IgD-negative memory B cell (primary cell): ENCODE measurements at regions not wholly inside any gene's neighbourhood (a gene's known extent, or its start where the extent isn't known, plus 50 kb on each side); places are given as distances from the start of the nearest gene placed in this dataset.
"Not testable (repeated sequence)": the region's sequence is repeated elsewhere in the genome, so short reads cannot be mapped to it uniquely, and the experiment has no call there.

Source experiments
- H3K27ac Mint-ChIP-seq, 3 donors: one replicate each; pipeline ENCODE4 v1.8.0; 2020 to 2022; ENCODE audit warnings: mild to moderate bottlenecking in 3 of 3, mixed read lengths in 3 of 3, moderate library complexity in 1 of 3
- H3K27me3 Mint-ChIP-seq: one replicate; pipeline ENCODE4 v1.8.0; 2021; ENCODE audit warnings: mixed read lengths
- H3K36me3 Mint-ChIP-seq: one replicate; pipeline ENCODE4 v1.8.0; 2020; ENCODE audit warnings: mild to moderate bottlenecking, mixed read lengths
- H3K4me1 Mint-ChIP-seq, 3 donors: one replicate each; pipeline ENCODE4 v1.8.0; 2020 to 2022; ENCODE audit warnings: mixed read lengths in 3 of 3, mild to moderate bottlenecking in 1 of 3
- H3K4me3 Mint-ChIP-seq, 4 donors: one replicate each; pipeline ENCODE4 v1.8.0; 2020 to 2022; ENCODE audit warnings: mild to moderate bottlenecking in 4 of 4, mixed read lengths in 4 of 4, moderate library complexity in 3 of 4
- H3K9me3 Mint-ChIP-seq, 3 donors: one replicate each; pipeline ENCODE4 v1.8.0; 2020 to 2021; ENCODE audit warnings: mixed read lengths in 3 of 3, mild to moderate bottlenecking in 1 of 3

DNA sequence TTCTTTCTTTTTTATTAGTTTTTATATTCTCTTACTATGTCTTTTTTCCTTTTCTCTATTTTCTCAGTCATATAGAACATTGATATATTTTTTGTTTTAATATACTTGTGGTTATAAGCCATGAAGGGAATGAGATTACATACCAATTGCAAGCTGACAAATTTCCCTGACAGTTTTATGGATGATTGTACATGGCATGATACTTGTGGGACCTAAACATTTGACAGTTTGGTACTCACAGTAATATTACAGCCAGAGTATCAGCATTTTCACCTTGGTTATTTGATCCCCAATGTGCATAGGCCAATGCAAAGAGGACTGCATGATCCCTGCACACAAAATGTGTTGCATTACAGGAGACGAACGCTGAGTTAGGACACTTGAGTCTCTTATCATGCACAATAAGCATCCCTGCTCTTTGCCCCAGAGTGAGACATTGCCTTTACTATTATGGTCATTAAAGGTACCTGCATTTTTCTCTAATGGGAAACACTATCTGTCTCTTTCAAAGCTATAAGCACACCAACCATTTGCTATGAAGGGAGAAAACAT, 713.4 kb upstream of the PCDH20 start:
- Mint-ChIP-seq H3K36me3 (no peaks in the 10 kb centered on the region), H3K9me3 (peaks cover 3 to 9% (median 4%) of the 10 kb centered on the region in 3 donors), H3K4me3 (no peak overlapping the region), H3K27me3 (no peaks in the 10 kb centered on the region), H3K4me1 (no peaks in the 10 kb centered on the region), H3K27ac (no peak overlapping the region)

DNA sequence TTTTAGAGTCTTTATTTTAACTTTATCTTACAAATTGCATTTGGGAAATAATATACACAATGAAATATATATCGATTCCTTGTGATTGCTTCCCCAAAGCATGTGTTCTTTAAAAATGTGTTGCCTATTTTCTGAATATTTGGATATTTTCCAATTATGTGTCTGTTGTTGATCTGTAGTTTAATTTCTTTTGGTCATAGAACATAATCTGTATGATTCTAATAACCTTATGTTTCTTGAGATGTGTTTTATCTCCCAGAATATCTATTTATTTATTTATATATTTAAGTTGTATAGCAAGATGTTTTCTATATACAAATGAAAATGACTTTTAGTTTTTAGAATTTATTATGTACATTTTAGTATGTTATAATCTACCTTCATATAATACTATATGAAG, 710.8 kb upstream of the PCDH20 start:
- H3K27me3 Mint-ChIP-seq = no peaks in the 10 kb centered on the region
- H3K9me3 Mint-ChIP-seq = peaks cover 0 to 4% (median 4%) of the 10 kb centered on the region in 3 donors
- no peaks in the 10 kb centered on the region for H3K4me1 Mint-ChIP-seq
- no peak overlapping the region for H3K27ac Mint-ChIP-seq
- no peaks in the 10 kb centered on the region for H3K36me3 Mint-ChIP-seq
- no peak overlapping the region for H3K4me3 Mint-ChIP-seq

DNA sequence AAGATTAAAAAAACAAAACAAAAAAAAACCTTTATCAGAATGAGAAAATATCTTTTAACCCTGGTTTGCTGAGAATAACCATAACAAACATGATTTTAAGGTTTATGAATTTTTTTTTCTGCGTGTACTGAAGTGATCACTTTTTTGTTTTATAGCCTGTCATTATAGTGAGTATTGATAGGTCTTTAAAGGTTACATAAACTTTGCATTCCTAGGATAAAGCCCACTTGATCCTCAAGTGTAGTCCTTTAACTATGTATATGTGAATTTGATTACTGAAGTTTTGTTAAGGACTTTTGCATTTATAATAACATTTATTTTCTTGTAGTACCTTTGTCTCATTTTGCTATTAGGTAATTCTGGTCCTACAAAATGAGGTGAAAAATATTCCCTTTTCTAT, 709.8 kb upstream of the PCDH20 start:
- Mint-ChIP-seq H3K36me3 (no peaks in the 10 kb centered on the region), H3K9me3 (peaks cover 0 to 4% (median 4%) of the 10 kb centered on the region in 3 donors), H3K27ac (no peak overlapping the region), H3K27me3 (no peaks in the 10 kb centered on the region), H3K4me3 (no peak overlapping the region), H3K4me1 (no peaks in the 10 kb centered on the region)

DNA sequence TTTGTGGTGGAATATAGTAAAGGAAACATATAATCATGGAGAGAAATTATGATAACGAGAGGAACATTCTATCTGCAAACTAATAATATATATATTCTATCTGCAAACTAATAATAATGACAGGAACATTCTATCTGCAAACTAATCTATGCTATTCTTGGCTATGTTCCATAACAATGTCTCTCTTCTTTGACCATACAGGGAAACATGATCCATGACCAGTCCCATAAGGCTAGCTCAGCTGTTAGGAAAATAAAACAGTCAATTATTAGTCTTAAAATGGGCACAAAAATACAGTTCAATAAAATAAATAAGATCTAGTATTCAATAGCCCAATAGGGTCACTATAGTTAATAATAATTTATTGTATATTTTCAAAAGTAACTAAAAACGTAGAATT, 707.8 kb upstream of the PCDH20 start:
- H3K9me3 Mint-ChIP-seq = peaks cover 0 to 1% (median 1%) of the 10 kb centered on the region in 3 donors
- no peaks in the 10 kb centered on the region for H3K4me1 Mint-ChIP-seq
- H3K27ac Mint-ChIP-seq = no peak overlapping the region
- no peaks in the 10 kb centered on the region for H3K27me3 Mint-ChIP-seq
- H3K4me3 Mint-ChIP-seq = no peak overlapping the region
- H3K36me3 Mint-ChIP-seq = no peaks in the 10 kb centered on the region

DNA sequence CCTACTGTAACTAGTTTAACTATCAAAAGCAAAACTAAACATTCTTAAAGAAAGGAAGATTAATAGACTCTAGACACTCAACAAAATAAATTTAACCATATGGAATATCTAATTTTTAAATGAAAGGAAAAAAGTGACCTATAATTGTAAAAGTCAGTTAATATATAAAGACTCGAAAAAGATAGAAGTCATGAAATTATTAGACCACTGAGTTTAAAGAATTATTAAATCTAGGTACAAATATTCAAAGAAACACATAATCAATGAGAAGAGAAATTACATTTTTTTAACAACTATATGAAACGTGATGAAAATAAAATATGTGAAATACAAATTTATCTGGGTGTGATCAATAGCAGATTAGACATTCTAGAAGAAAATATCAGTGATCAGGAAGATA, 706.8 kb upstream of the PCDH20 start:
- no peaks in the 10 kb centered on the region for H3K36me3 Mint-ChIP-seq
- no peak overlapping the region for H3K4me3 Mint-ChIP-seq
- H3K27me3 Mint-ChIP-seq = no peaks in the 10 kb centered on the region
- no peak overlapping the region for H3K27ac Mint-ChIP-seq
- no peaks in the 10 kb centered on the region for H3K4me1 Mint-ChIP-seq
- H3K9me3 Mint-ChIP-seq = no peaks in the 10 kb centered on the region

GRCh38 chr13:62119739-62120700, 704.4 kb upstream of the PCDH20 start:
- H3K4me3 Mint-ChIP-seq = no peak overlapping the region
- H3K36me3 Mint-ChIP-seq = no peaks in the 10 kb centered on the region
- H3K9me3 Mint-ChIP-seq = no peaks in the 10 kb centered on the region
- no peaks in the 10 kb centered on the region for H3K4me1 Mint-ChIP-seq
- H3K27me3 Mint-ChIP-seq = no peaks in the 10 kb centered on the region
- H3K27ac Mint-ChIP-seq = no peak overlapping the region

DNA sequence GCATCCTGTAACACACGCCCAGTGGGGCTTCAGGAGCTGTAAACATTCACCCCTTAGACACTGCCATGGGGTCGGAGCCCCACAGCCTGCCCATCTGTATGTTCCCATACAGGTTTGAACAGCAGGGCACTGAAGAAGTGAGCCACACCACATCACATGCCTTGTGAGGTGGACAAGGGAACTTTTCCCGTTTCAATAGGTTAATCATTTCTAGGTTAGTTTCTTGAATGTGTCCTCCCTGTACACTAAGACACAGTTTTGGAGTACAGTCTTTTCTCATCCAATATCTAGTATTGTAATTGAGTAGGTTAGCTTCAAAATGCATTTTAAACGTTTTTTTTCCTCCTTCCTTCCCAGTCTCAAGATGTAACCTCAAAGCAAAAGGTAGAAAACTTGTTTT, 700.2 kb upstream of the PCDH20 start:
- Mint-ChIP-seq H3K4me3 (no peak overlapping the region), H3K27me3 (no peaks in the 10 kb centered on the region), H3K4me1 (no peaks in the 10 kb centered on the region), H3K9me3 (no peaks in the 10 kb centered on the region), H3K36me3 (no peaks in the 10 kb centered on the region), H3K27ac (no peak overlapping the region)

- Mint-ChIP-seq H3K36me3 (no peaks in the 10 kb centered on the region), H3K9me3 (peaks cover 0 to 4% (median 0%) of the 10 kb centered on the region in 3 donors), H3K27me3 (no peaks in the 10 kb centered on the region), H3K27ac (no peak overlapping the region), H3K4me1 (no peaks in the 10 kb centered on the region), H3K4me3 (no peak overlapping the region)
Measured at GRCh38 chr13:62113179-62113578, 697.5 kb upstream of the PCDH20 start.

DNA sequence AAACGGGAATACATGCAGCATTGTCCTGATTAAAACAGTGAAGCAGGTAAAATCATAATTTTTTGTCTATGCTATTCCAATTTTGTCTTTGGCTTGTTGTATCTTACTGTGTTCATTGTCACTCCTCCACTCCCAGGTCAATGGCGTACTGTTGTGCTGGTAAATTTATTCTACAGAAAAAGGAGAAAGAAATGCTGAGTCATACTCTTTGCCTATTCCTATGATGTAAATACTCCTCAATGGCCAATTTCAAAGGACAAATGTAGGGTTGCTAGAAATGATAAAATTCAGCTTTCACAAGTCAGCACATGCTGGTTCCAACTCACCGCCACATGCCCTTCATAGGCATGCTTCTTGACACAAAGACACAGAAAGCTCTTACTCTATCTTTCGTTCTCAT, 694.4 kb upstream of the PCDH20 start:
- Mint-ChIP-seq H3K4me3 (no peak overlapping the region), H3K4me1 (no peaks in the 10 kb centered on the region), H3K27me3 (no peaks in the 10 kb centered on the region), H3K36me3 (no peaks in the 10 kb centered on the region), H3K9me3 (peaks cover 0 to 4% (median 0%) of the 10 kb centered on the region in 3 donors), H3K27ac (no peak overlapping the region)

DNA sequence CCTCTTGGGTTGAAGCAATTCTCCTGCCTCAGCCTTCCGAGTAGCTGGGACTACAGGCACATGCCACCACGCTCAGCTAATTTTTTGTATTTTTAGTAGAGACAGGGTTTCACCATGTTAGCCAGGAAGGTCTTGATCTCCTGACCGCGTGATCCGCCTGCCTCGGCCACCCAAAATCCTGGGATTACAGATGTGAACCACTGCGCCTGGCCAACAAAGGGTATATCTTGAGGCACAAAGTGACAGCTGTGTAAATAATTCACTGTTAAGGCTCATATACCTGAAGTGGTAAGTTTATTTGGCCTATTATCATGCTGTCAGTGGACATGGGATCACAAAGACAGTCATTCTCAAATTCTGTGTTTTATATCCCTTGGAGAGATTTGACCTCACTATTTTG, 688.5 kb upstream of the PCDH20 start:
- not testable (repeated sequence) for H3K9me3 Mint-ChIP-seq, H3K27me3 Mint-ChIP-seq, H3K4me1 Mint-ChIP-seq, H3K27ac Mint-ChIP-seq, H3K36me3 Mint-ChIP-seq, H3K4me3 Mint-ChIP-seq

DNA sequence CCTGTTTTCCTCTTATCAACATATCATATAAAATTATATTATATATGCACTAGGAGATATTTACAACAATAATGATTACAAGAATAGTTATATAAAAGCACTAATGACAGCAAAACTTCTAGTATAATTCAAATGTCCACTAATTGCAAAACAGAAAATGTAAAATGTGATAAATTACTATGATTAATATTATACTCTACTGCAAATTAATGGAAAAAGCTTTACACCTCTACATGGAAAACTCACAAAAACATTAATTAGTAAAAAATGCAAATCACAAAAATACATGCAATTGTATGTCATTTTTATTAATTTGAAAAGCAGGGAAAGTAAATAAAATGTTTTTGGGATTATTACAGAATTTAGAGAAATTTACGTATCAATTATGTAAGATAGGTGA, 681.0 kb upstream of the PCDH20 start:
- no peaks in the 10 kb centered on the region for H3K36me3 Mint-ChIP-seq
- H3K27ac Mint-ChIP-seq = no peak overlapping the region
- no peaks in the 10 kb centered on the region for H3K27me3 Mint-ChIP-seq
- peaks cover 0 to 3% (median 2%) of the 10 kb centered on the region in 3 donors for H3K9me3 Mint-ChIP-seq
- H3K4me1 Mint-ChIP-seq = no peaks in the 10 kb centered on the region
- H3K4me3 Mint-ChIP-seq = no peak overlapping the region

DNA sequence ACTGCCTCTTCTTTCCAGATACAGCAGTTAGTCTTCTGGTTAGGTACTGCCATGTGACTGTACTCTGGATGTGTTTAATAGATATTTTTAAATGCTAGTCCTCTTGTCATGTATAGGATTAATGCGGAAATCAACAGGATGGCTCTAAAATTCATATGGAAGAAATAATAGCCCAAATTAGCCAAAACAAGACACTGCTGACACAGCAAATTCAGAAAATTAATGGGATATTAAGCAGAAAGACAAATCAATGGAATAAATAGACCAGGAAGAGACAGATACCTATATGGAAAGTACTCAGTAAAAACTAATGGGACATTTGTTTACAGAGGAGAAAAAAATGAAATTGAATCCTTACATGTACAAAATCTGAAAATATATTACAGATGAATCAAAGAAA, 679.3 kb upstream of the PCDH20 start:
- H3K36me3 Mint-ChIP-seq = no peaks in the 10 kb centered on the region
- H3K4me1 Mint-ChIP-seq = no peaks in the 10 kb centered on the region
- no peak overlapping the region for H3K27ac Mint-ChIP-seq
- peaks cover 0 to 3% (median 2%) of the 10 kb centered on the region in 3 donors for H3K9me3 Mint-ChIP-seq
- H3K27me3 Mint-ChIP-seq = no peaks in the 10 kb centered on the region
- H3K4me3 Mint-ChIP-seq = no peak overlapping the region

DNA sequence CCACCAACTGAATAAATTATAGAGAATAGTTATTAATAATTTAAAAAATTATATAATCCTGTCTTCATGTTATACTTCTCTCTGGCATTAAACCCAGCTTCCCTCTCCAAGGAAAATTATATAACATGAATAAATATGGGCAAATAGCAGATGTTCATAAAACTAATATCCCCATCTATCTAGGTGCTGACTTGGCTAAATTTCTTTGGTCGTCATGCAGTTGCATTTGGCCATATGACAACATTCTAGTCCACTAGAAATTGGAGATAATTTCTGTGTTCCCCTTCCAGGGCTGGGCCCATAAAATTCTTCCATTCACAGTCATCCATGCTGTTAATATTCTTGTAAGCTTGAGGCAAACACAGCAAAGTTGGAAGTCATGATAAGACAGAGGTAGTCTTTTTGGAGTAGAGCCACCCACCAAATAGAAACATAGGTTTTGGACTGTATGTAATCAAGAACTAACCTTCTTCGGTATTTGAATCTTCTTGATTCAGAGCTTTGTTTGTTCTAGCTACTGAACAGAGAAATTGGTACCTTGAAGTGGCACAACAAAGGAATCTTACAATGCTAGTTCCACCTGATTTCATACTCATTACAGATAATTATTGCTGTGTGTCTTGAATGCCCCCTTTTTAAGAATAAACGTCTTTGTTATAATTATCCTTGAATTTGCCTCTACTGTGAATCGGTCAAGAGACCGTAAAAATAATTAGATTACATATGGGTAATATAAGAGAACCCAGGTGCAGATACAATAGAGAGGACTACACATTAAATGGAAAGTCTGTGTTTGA, 678.5 kb upstream of the PCDH20 start:
- no peaks in the 10 kb centered on the region for H3K27me3 Mint-ChIP-seq
- no peaks in the 10 kb centered on the region for H3K4me1 Mint-ChIP-seq
- no peaks in the 10 kb centered on the region for H3K36me3 Mint-ChIP-seq
- H3K4me3 Mint-ChIP-seq = no peak overlapping the region
- no peak overlapping the region for H3K27ac Mint-ChIP-seq
- peaks cover 0 to 3% (median 2%) of the 10 kb centered on the region in 3 donors for H3K9me3 Mint-ChIP-seq

DNA sequence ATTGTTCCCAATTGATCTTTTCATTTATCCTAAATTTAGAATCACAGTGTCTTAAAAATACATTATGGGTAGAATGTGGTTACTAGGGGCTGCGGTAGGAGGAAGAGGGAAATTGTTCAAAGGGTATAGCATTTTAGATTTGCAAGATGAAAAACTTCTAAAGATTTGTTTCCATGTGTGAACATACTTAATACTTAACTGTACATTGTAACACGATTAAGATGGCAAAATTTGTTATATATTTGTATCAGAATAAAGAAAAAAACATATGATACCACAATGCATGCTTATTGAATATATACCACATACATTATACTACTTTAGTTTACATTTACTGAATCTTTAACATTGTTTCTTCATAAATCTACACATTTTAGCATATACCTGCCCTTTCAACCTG, 677.3 kb upstream of the PCDH20 start:
- peaks cover 0 to 3% (median 2%) of the 10 kb centered on the region in 3 donors for H3K9me3 Mint-ChIP-seq
- H3K4me1 Mint-ChIP-seq = no peaks in the 10 kb centered on the region
- no peaks in the 10 kb centered on the region for H3K27me3 Mint-ChIP-seq
- H3K36me3 Mint-ChIP-seq = no peaks in the 10 kb centered on the region
- H3K4me3 Mint-ChIP-seq = no peak overlapping the region
- H3K27ac Mint-ChIP-seq = no peak overlapping the region

DNA sequence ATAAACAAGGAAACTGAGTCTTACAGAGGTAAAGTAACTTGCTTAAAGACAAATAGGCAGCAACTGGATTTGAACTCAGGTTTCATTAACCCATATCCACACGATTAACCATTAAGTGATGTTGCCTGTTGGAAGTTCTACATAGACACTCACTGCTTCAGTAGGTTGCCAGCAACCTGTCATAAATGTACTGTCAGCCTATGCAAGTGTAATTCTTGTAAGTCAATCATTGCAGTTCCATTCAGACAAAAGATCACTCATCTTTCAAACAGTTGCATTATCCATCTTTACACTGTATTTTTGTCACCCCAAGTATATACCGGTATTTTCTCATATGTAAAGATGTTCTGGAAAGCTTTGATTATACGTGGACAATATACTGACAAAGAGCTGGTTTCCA, 676.9 kb upstream of the PCDH20 start:
- H3K27ac Mint-ChIP-seq = no peak overlapping the region

More for the DNA sequence above, 676.9 kb upstream of the PCDH20 start:
- Mint-ChIP-seq H3K4me1 (no peaks in the 10 kb centered on the region), H3K27me3 (no peaks in the 10 kb centered on the region), H3K9me3 (peaks cover 0 to 3% (median 2%) of the 10 kb centered on the region in 3 donors), H3K4me3 (no peak overlapping the region), H3K36me3 (no peaks in the 10 kb centered on the region)
